Nephron (organoid): ENCODE measurements at regions not wholly inside any gene's neighbourhood (a gene's known extent, or its start where the extent isn't known, plus 50 kb on each side); places are given as distances from the start of the nearest gene placed in this dataset.

Source experiments
- H3K27ac Mint-ChIP-seq, 3 experiments: 2 replicates each; pipeline ENCODE4 v1.8.0; 2020; ENCODE audit warnings: mixed read lengths in 3 of 3, mild to moderate bottlenecking in 2 of 3, moderate library complexity in 1 of 3
- H3K27me3 Mint-ChIP-seq: 2 replicates; pipeline ENCODE4 v1.8.0; 2021; ENCODE audit warnings: low read depth, mild to moderate bottlenecking, moderate library complexity, mixed read lengths
- H3K36me3 Mint-ChIP-seq: 2 replicates; pipeline ENCODE4 v1.8.0; 2020; ENCODE audit warnings: low read depth, mixed read lengths
- H3K4me1 Mint-ChIP-seq: 2 replicates; pipeline ENCODE4 v1.8.0; 2020; ENCODE audit warnings: mixed read lengths
- H3K4me3 Mint-ChIP-seq, 3 experiments: 2 replicates each; pipeline ENCODE4 v1.8.0; 2020; ENCODE audit warnings: mild to moderate bottlenecking in 3 of 3, mixed read lengths in 3 of 3, moderate library complexity in 2 of 3
- H3K9me3 Mint-ChIP-seq: 2 replicates; pipeline ENCODE4 v1.8.0; 2020; ENCODE audit warnings: mixed read lengths
- CTCF ChIP-seq, 3 experiments: fragments of 200-600 bp; sonication (generic); IDR thresholded peaks; one replicate each; pipeline ENCODE4 v1.5.0; 2021; ENCODE audit warnings: antibody characterized with exemption in 3 of 3; ENCODE audit not compliant: unreplicated experiment in 3 of 3

DNA sequence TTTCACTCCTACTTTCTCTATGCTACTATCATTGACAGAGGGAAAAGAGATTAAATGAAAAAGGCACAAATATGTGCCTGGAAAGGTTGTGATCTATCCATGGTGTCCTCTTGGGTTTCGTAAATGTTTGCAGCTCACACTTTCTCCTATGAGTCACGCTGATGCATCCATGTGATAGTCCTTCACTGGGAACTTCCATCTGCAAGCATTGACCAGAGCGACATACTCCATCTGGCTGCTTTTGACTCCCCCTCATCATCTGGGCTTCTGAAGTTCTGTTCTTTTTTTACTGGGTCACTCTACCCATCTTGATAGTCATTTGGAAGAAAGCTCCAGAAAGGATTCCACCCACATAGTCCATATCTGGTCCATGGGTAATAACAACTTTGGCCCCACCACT lies 84.7 kb upstream of the NDST3 start:
- no peak overlapping the region for H3K27ac Mint-ChIP-seq
- no peaks in the 10 kb centered on the region for H3K27me3 Mint-ChIP-seq
- no peak overlapping the region for H3K4me3 Mint-ChIP-seq
- no peak for TF ChIP-seq CTCF (IDR thresholded peaks at IDR 0.05; ENCODE audit: unreplicated experiment in 3 of 3)
- no peaks in the 10 kb centered on the region for H3K4me1 Mint-ChIP-seq
- no peaks in the 10 kb centered on the region for H3K36me3 Mint-ChIP-seq
- H3K9me3 Mint-ChIP-seq: peaks cover 12% of the 10 kb centered on the region

GRCh38 chr4:117957571-117957970 lies 76.7 kb upstream of the NDST3 start:
- H3K27ac Mint-ChIP-seq: no peak overlapping the region
- no peaks in the 10 kb centered on the region for H3K36me3 Mint-ChIP-seq
- no peaks in the 10 kb centered on the region for H3K4me1 Mint-ChIP-seq
- H3K4me3 Mint-ChIP-seq: no peak overlapping the region
- H3K9me3 Mint-ChIP-seq: peaks cover 9% of the 10 kb centered on the region
- TF ChIP-seq CTCF (IDR thresholded peaks at IDR 0.05; ENCODE audit: unreplicated experiment in 3 of 3): no peak
- no peaks in the 10 kb centered on the region for H3K27me3 Mint-ChIP-seq

DNA sequence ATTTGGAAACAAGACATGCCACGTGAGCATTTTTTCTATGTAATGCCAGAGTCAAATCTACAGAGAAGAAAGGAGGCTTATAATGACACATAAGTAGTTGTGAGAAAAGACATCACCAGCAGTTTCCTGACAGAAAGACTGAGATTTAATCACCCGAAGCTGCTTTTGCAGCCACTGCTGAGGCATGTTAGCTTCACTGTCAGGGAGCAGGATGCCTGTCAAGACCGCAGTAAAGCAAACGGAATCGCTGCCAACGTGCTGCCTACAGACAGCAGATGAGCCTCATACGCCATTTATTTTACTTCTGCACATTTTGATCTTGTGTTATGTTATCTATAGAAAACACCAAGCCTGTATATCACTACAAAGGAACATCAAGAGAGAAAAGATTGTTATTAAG lies 68.7 kb upstream of the NDST3 start:
- no peak for TF ChIP-seq CTCF (IDR thresholded peaks at IDR 0.05; ENCODE audit: unreplicated experiment in 3 of 3)
- Mint-ChIP-seq H3K27ac (peak overlapping the region in 2 of 3 experiments; percentile 2 to 58), H3K4me3 (no peak overlapping the region), H3K9me3 (no peaks in the 10 kb centered on the region), H3K4me1 (peaks cover 7% of the 10 kb centered on the region), H3K27me3 (no peaks in the 10 kb centered on the region), H3K36me3 (no peaks in the 10 kb centered on the region)

DNA sequence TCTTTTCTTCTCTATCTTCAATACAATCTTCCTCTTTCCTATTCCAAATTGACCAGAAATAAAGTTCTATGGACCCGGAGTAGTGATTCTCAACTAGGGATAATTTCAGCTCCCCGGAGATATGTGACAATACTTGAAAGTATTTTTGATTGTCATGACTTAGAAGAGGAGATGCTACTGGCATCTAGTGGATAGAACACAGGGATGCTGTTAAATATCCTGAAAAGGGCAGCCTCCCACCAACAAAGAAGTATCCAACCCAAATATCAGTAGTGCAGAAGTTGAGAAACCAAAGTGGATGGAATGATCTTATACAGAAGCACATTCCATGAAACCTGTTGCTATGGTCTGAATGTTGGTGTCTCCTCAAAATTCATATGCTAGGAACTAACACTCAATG lies 65.7 kb upstream of the NDST3 start:
- Mint-ChIP-seq H3K4me1 (peaks cover 12% of the 10 kb centered on the region), H3K27me3 (no peaks in the 10 kb centered on the region), H3K27ac (no peak overlapping the region), H3K9me3 (no peaks in the 10 kb centered on the region), H3K4me3 (no peak overlapping the region), H3K36me3 (no peaks in the 10 kb centered on the region)
- no peak for TF ChIP-seq CTCF (IDR thresholded peaks at IDR 0.05; ENCODE audit: unreplicated experiment in 3 of 3)

- Mint-ChIP-seq H3K36me3 (no peaks in the 10 kb centered on the region), H3K27ac (no peak overlapping the region), H3K27me3 (no peaks in the 10 kb centered on the region), H3K4me1 (peaks cover 5% of the 10 kb centered on the region), H3K9me3 (peaks cover 3% of the 10 kb centered on the region), H3K4me3 (no peak overlapping the region)
- TF ChIP-seq CTCF (IDR thresholded peaks at IDR 0.05; ENCODE audit: unreplicated experiment in 3 of 3): no peak
Observed at GRCh38 chr4:117971403-117971802, 62.9 kb upstream of the NDST3 start.

DNA sequence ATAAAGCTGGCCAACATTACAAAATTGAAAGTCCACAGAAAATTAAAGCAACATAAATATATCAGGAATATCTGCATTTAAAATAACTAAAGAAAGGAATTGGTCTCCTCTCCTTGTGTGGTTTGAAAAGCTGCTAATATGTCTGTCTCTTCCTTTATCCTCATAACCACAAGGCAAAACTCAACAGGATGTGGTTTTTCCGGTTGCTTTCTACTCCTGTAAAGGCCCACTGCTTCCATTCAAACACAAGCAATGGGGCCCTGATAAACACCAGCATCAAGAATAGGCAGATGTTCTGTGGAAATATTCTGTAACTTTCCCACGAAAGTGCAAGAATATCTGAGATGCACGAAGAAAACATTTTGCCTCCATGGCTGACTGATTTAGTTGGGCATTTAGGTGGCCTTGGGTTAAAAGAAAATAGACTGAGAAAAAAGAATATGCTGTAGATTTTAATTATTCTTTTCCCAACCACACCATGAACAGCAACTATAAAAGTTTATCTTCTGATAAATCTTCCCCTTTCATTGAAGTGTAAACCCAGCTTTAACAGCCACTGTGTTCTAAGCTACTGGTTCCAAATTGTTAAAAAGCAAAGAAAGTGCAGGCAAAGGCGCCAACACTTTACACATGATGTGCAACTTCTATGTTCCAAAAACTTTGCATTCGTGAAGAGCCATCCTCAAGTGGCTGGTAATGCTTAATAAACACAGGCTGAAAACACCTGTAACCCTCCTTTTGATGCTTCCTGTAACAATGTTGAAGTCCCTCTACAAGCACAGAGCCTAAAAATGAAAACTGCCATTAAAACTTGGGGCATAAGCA lies 50.5 kb upstream of the NDST3 start:
- H3K9me3 Mint-ChIP-seq: peaks cover 6% of the 10 kb centered on the region
- TF ChIP-seq CTCF (IDR thresholded peaks at IDR 0.05; ENCODE audit: unreplicated experiment in 3 of 3): no peak
- no peaks in the 10 kb centered on the region for H3K27me3 Mint-ChIP-seq
- H3K36me3 Mint-ChIP-seq: no peaks in the 10 kb centered on the region
- no peak overlapping the region for H3K4me3 Mint-ChIP-seq
- H3K27ac Mint-ChIP-seq: no peak overlapping the region
- no peaks in the 10 kb centered on the region for H3K4me1 Mint-ChIP-seq
